Mucosa of gallbladder (tissue), 1 donor: ENCODE measurements at regions not wholly inside any gene's neighbourhood (a gene's known extent, or its start where the extent isn't known, plus 50 kb on each side); places are given as distances from the start of the nearest gene placed in this dataset.
"Not testable (repeated sequence)": the region's sequence is repeated elsewhere in the genome, so short reads cannot be mapped to it uniquely, and the experiment has no call there.

ENCODE experiments used
- DNase-seq: peaks from one replicate; pipeline ENCODE4 v3.0.0-alpha.2; 2020; ENCODE audit warnings: low spot score
- donor health status: DM: no; HTN: no; CAD: no.

GRCh38 chr6:103335412-103335811 is 1524.3 kb downstream of the HACE1 start:
- DNase-seq: no peak

GRCh38 chr6:103326760-103327757 is 1532.7 kb downstream of the HACE1 start:
- no peak for DNase-seq

- no peak for DNase-seq
Observed at GRCh38 chr6:103313432-103313831, 1546.3 kb downstream of the HACE1 start.

GRCh38 chr6:103294376-103294775 is 1565.3 kb downstream of the HACE1 start:
- not testable (repeated sequence) for DNase-seq

- DNase-seq: no peak
Observed at GRCh38 chr6:103284835-103285234, 1574.9 kb downstream of the HACE1 start.

GRCh38 chr6:103280417-103280816 is 1579.3 kb downstream of the HACE1 start:
- no peak for DNase-seq

GRCh38 chr6:103277936-103278335 is 1581.8 kb downstream of the HACE1 start:
- no peak for DNase-seq

GRCh38 chr6:103273048-103273447 is 1586.7 kb downstream of the HACE1 start:
- no peak for DNase-seq

GRCh38 chr6:103269581-103269980 is 1590.1 kb downstream of the HACE1 start:
- DNase-seq: no peak

GRCh38 chr6:103268335-103268734 is 1591.4 kb downstream of the HACE1 start:
- DNase-seq: no peak

- DNase-seq: no peak
Observed at GRCh38 chr6:103264020-103264419, 1595.7 kb downstream of the HACE1 start.

- no peak for DNase-seq
Observed at GRCh38 chr6:103255132-103255531, 1604.6 kb downstream of the HACE1 start.

- DNase-seq: no peak
Observed at GRCh38 chr6:103236923-103237322, 1622.8 kb downstream of the HACE1 start.

GRCh38 chr6:103231181-103231580 is 1628.5 kb downstream of the HACE1 start:
- DNase-seq: no peak

- no peak for DNase-seq
Observed at GRCh38 chr6:103215847-103216246, 1643.9 kb downstream of the HACE1 start.

GRCh38 chr6:103210686-103211085 is 1649.0 kb downstream of the HACE1 start:
- no peak for DNase-seq

- DNase-seq: no peak
Observed at GRCh38 chr6:103198386-103198785, 1661.3 kb downstream of the HACE1 start.

GRCh38 chr6:103193413-103193812 is 1666.3 kb downstream of the HACE1 start:
- no peak for DNase-seq

- peak; percentile 15 for DNase-seq
Observed at GRCh38 chr6:103191391-103192093, 1668.2 kb downstream of the HACE1 start.

GRCh38 chr6:103184776-103185175 is 1674.9 kb downstream of the HACE1 start:
- DNase-seq: no peak

- no peak for DNase-seq
Observed at GRCh38 chr6:103183831-103184411, 1675.8 kb downstream of the HACE1 start.

- no peak for DNase-seq
Observed at GRCh38 chr6:103178193-103178592, 1681.5 kb downstream of the HACE1 start.
